ENCODE measurements at regions not wholly inside any gene's neighbourhood (a gene's known extent, or its start where the extent isn't known, plus 50 kb on each side); places are given as distances from the start of the nearest gene placed in this dataset.

DNA sequence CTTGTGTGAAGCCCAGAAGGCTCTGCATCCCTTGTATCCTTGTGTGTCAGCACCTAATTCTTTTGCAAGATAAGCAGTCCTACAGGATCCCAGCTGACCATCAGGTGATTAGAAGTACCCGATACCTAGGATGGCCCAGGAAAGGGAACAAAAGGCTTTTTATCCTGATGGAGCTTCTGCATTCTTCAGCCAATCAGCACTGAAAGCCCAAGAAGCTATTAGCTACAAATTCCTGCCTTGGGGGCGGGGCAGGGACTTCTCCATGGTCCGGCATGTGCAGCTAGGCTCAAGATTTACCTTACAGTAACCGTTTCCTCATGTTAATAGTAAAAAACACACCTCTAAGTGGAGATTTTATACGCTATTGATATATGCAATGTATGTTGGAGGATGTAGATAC, 264.6 kb upstream of the THUMPD2 start:
- TF ChIP-seq, protein P1, sequence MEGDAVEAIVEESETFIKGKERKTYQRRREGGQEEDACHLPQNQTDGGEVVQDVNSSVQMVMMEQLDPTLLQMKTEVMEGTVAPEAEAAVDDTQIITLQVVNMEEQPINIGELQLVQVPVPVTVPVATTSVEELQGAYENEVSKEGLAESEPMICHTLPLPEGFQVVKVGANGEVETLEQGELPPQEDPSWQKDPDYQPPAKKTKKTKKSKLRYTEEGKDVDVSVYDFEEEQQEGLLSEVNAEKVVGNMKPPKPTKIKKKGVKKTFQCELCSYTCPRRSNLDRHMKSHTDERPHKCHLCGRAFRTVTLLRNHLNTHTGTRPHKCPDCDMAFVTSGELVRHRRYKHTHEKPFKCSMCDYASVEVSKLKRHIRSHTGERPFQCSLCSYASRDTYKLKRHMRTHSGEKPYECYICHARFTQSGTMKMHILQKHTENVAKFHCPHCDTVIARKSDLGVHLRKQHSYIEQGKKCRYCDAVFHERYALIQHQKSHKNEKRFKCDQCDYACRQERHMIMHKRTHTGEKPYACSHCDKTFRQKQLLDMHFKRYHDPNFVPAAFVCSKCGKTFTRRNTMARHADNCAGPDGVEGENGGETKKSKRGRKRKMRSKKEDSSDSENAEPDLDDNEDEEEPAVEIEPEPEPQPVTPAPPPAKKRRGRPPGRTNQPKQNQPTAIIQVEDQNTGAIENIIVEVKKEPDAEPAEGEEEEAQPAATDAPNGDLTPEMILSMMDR (conservative IDR thresholded peaks at IDR 0.05; ENCODE audit: low read depth, low read length), result no peak
- DNase-seq (ENCODE audit: low read depth), result no peak
- H3K4me3 ChIP-seq (ENCODE audit: low read length), result no peak overlapping the region

DNA sequence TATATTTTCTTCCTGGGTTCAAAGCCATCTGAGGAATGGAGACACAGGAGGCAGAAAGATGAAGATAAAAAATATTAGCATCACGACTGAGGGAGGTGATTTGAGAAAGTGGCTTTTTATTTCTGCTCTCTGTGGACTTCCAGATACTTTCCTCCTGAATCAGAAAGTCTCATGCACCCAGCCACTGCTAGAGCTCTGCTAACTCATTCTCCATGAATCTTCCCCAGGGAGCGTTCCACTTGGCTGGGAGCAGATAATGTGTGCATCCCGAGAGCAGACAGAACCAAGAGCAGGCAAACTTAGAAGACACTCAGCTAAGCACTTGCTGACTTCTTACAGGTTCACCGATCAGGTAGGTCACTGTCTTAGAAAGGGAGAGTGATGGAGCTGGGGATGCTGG, 264.1 kb upstream of the THUMPD2 start:
- TF ChIP-seq, protein P1 (conservative IDR thresholded peaks at IDR 0.05; ENCODE audit: low read depth, low read length), result no peak
- H3K4me3 ChIP-seq (ENCODE audit: low read length), result no peak overlapping the region
- DNase-seq (ENCODE audit: low read depth), result no peak

DNA sequence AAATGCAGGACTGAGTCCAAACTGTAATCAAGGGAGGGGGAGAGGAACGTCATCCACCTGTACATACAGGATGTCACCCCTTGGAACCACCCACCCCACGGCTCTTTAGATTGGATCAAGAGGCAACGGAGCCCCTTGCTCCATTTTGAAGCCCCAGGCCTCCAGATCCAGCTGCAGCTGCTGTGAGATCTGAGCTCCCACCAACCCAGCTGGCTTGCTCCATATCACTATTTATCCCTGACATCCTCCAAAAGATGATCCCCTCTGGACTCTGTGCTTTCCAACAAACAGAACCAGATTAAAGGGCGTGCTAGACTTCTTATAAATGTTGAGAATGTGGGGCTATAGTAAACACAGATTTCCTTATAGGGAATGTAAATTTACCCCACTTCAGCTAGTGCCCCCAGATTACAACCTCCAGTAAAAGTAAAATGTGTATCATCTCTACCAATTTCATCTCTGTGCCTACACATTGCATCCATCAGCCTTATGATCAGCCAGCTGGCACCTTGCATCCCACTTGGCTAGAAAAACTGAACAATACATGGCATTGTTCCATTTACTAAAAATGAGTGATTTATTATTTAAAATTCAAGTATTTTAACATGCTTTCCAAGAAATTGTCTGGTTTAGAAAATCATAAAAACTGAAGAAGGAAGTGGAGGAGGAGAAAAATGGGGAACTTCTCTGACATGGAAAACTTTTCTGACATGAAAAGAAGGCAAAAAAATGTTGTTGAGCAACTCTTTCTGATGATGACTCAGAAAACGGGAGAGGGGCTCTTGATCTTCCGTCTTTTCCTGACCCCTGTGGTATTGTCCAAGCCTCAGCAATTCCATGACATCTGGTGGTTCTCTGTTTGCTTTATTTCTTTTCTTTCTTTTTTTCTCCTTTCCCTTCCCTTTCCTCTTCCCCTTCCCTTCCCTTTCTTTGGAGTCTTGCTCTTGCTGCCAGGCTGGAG, 262.6 kb upstream of the THUMPD2 start:
- TF ChIP-seq, protein P1 (conservative IDR thresholded peaks at IDR 0.05; ENCODE audit: low read depth, low read length), result no peak
- no peak for DNase-seq (ENCODE audit: low read depth)
- no peak overlapping the region for H3K4me3 ChIP-seq (ENCODE audit: low read length)

DNA sequence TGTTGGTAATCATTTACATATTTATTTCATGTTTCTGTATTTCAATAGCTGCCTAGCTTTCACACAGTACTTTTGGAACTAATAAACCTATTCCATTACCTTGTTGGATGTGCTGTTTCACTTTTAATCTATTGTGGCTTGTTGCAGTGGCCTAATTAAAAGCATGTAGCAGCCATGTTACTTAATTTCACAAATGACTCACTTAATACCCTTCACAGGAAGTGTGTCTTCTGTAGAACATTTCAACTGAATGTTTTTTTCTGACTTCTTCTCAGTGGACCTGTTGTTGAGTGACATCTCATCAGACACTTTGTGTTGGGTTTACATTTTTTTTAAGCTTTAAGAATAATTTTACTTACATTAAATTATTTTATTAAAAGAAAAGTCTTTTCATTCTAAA, 260.5 kb upstream of the THUMPD2 start:
- DNase-seq (ENCODE audit: low read depth), result no peak
- H3K4me3 ChIP-seq (ENCODE audit: low read length), result no peak overlapping the region
- TF ChIP-seq, protein P1 (conservative IDR thresholded peaks at IDR 0.05; ENCODE audit: low read depth, low read length), result no peak

DNA sequence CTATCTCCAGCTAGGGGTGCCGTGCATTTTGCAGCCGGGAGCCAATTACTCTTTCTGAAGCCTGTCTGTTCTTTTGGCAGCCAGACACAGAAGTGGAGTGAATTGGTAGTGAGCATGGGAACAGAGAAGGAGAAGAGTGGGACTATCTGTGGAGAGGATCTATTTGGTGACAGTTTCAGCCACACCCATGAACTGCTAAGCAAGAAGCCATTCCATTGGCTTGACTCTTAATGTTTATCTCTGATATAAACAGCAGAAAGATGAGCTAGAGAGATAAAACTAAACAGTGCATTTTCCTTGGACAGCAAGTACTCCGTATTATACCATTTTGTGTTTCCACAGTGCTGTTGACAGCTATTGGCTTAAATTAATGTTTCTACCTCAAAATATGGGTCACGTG, 259.6 kb upstream of the THUMPD2 start:
- DNase-seq (ENCODE audit: low read depth), result no peak
- TF ChIP-seq, protein P1 (conservative IDR thresholded peaks at IDR 0.05; ENCODE audit: low read depth, low read length), result no peak

DNA sequence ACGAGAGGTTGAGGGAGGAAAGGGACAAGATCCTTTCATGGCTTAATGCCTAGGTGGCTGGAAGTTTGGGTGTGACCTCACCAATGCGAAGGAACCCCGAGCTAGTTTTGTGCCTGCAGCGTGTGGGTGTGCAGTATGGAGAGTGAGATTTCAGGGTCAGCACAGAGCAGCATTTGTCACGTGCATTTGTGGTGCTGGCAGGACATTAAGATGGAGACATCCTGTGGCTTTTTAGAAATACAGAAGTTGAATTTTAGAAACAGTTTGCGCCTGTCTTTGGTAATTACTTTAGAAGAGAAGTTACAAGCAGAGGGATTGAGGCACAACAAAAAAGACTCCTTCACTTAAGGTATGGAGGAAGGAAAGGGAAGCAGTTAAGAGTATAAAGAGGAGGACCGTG, 258.2 kb upstream of the THUMPD2 start:
- H3K4me3 ChIP-seq (ENCODE audit: low read length), result no peak overlapping the region

More for the DNA sequence above, 259.6 kb upstream of the THUMPD2 start:
- no peak overlapping the region for H3K4me3 ChIP-seq (ENCODE audit: low read length)

More for the DNA sequence above, 258.2 kb upstream of the THUMPD2 start:
- TF ChIP-seq, protein P1 (conservative IDR thresholded peaks at IDR 0.05; ENCODE audit: low read depth, low read length), result no peak
- no peak for DNase-seq (ENCODE audit: low read depth)

All from retinal pigment epithelial cell (primary cell).